Small intestine (tissue), 7 donors: ENCODE measurements at regions not wholly inside any gene's neighbourhood (a gene's known extent, or its start where the extent isn't known, plus 50 kb on each side); places are given as distances from the start of the nearest gene placed in this dataset.

Experiments used
- DNase-seq, 2 donors: peaks; one replicate each; pipeline versions ENCODE4 v3.0.0 to v3.0.0-alpha.2; 2013
- FAIRE-seq: peaks from 2 replicates; lab custom pipeline; 2012; peaks lifted over from hg19 to GRCh38; lab: Jason Lieb, UNC
- H3K27ac ChIP-seq, 3 donors: one replicate each; pipeline ENCODE4 v1.5.1; 2013; ENCODE audit warnings: low read length in 2 of 3, mild to moderate bottlenecking in 2 of 3, control low read depth in 1 of 3, inconsistent platforms in 1 of 3, low read depth in 1 of 3, moderate library complexity in 1 of 3
- H3K27me3 ChIP-seq, 3 donors: one replicate each; pipeline ENCODE4 v1.6.1; 2013; ENCODE audit warnings: low read length in 3 of 3, inconsistent platforms in 1 of 3; ENCODE audit not compliant: control insufficient read depth in 3 of 3, insufficient read depth in 3 of 3
- H3K36me3 ChIP-seq, 3 donors: one replicate each; pipeline ENCODE4 v1.6.1; 2013; ENCODE audit warnings: low read length in 3 of 3, inconsistent platforms in 1 of 3, low read depth in 1 of 3, mild to moderate bottlenecking in 1 of 3, moderate library complexity in 1 of 3; ENCODE audit not compliant: control insufficient read depth in 3 of 3, insufficient read depth in 2 of 3
- H3K4me1 ChIP-seq, 3 donors: one replicate each; pipeline ENCODE4 v1.6.1; 2013; ENCODE audit warnings: low read length in 2 of 3, inconsistent platforms in 1 of 3, low read depth in 1 of 3, mild to moderate bottlenecking in 1 of 3, moderate library complexity in 1 of 3; ENCODE audit not compliant: control insufficient read depth in 3 of 3, insufficient read depth in 2 of 3
- H3K4me3 ChIP-seq, 3 donors: one replicate each; pipeline ENCODE4 v1.5.1; 2013; ENCODE audit warnings: low read length in 3 of 3, control low read depth in 1 of 3, inconsistent platforms in 1 of 3, low read depth in 1 of 3, mild to moderate bottlenecking in 1 of 3, moderate library complexity in 1 of 3
- H3K9me3 ChIP-seq, 2 donors: one replicate each; pipeline ENCODE4 v1.6.1; 2013; ENCODE audit warnings: low read depth in 1 of 2, low read length in 1 of 2; ENCODE audit not compliant: control insufficient read depth in 2 of 2, insufficient read depth in 1 of 2
- donor health status: healthy with polysubstance abuse.
- donor health status: control.
- donor health status: control.
- donor health status: Bipolar disorder and iron deficiency.
- donor health status: healthy.

DNA sequence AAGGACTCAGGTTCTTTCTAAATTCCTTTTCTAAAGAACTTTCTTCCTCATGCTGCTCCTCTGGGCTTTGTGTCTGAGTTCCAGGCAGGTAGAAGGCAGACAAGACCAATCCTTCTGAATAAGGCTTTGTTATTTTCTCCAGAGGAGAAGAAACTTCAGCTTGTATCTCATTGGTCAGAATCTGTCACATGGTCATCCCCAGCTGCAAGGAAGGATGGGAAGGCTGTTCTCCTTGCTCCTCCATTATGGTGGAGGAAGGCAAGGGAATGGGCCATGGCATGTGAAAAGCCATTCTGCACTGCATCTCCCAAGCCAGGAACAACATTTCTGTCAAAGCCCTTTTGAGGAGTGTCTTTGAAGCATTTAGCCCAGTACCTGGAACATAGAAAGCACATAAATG, 50.6 kb upstream of the NTPCR start:
- Histone ChIP-seq H3K27me3 (no peaks in the 10 kb centered on the region), H3K36me3 (no peaks in the 10 kb centered on the region), H3K27ac (no peak overlapping the region), H3K9me3 (peaks cover 0 to 3% of the 10 kb centered on the region in 2 donors), H3K4me3 (no peak overlapping the region), H3K4me1 (peaks cover 3 to 27% (median 7%) of the 10 kb centered on the region in 3 donors)
- no peak for DNase-seq
- no peak for FAIRE-seq
